ENCODE measurements at regions not wholly inside any gene's neighbourhood (a gene's known extent, or its start where the extent isn't known, plus 50 kb on each side); places are given as distances from the start of the nearest gene placed in this dataset.

DNA sequence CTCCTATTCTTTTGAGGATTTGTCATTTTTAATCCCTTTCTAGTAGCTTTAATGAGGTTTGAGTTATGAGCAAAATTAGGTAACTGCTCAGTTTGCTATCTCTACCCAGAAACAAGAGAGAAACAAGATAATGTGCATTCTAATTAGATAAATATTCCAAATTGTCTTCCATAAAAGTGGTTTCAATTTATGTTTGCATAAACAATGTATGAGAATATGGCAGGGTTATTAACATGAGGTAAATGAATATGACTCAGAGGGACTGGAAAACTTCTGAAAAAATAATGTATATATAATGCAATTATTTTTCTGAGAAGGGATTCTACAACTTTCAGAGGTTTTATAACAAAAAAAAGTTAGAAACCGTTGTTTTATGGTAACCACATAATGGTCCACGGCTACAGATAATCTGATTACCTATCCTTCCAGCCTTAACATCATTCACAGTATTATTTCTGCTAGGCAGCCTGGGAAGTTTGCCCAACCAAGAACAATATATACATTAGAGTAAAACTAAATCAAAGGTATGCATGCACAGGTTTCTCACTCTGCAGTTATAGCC lies 101.2 kb downstream of the CRPPA start:
- Histone ChIP-seq H4K20me1 (replicated peaks; ENCODE audit: insufficient read depth) (no peaks in the 10 kb centered on the region), H3F3A (replicated peaks; ENCODE audit: low read depth) (no peaks in the 10 kb centered on the region), H3K4me1 (ENCODE audit: insufficient read depth) (no peaks in the 10 kb centered on the region), H2AFZ (no peak overlapping the region), H3K79me2 (replicated peaks; ENCODE audit: insufficient read depth) (no peaks in the 10 kb centered on the region), H3K9me2 (ENCODE audit: insufficient read depth) (0 out of 2 replicates have a peak, but pooled peaks cover 2% of the 10 kb centered on the region), H3K36me3 (ENCODE audit: insufficient read depth) (no peaks in the 10 kb centered on the region), H3K27me3 (ENCODE audit: insufficient read depth) (no peaks in the 10 kb centered on the region), H3K4me2 (no peak overlapping the region), H3K4me3 (no peak overlapping the region), H3K27ac (ENCODE audit: low read depth) (no peak overlapping the region)
- ATAC-seq (no peak), DNase-seq (ENCODE audit: low spot score) (no peak)
- H3K36me3 Mint-ChIP-seq (ENCODE audit: low read depth): no peaks in the 10 kb centered on the region
- no peaks in the 10 kb centered on the region for H3K9me3 Mint-ChIP-seq
- H3K27me3 Mint-ChIP-seq (ENCODE audit: insufficient read depth, low read depth, poor library complexity): no peaks in the 10 kb centered on the region
- no peak for TF ChIP-seq EZH2phosphoT487 (IDR thresholded peaks at IDR 0.05; ENCODE audit: unreplicated experiment)
- TF ChIP-seq, protein P1, sequence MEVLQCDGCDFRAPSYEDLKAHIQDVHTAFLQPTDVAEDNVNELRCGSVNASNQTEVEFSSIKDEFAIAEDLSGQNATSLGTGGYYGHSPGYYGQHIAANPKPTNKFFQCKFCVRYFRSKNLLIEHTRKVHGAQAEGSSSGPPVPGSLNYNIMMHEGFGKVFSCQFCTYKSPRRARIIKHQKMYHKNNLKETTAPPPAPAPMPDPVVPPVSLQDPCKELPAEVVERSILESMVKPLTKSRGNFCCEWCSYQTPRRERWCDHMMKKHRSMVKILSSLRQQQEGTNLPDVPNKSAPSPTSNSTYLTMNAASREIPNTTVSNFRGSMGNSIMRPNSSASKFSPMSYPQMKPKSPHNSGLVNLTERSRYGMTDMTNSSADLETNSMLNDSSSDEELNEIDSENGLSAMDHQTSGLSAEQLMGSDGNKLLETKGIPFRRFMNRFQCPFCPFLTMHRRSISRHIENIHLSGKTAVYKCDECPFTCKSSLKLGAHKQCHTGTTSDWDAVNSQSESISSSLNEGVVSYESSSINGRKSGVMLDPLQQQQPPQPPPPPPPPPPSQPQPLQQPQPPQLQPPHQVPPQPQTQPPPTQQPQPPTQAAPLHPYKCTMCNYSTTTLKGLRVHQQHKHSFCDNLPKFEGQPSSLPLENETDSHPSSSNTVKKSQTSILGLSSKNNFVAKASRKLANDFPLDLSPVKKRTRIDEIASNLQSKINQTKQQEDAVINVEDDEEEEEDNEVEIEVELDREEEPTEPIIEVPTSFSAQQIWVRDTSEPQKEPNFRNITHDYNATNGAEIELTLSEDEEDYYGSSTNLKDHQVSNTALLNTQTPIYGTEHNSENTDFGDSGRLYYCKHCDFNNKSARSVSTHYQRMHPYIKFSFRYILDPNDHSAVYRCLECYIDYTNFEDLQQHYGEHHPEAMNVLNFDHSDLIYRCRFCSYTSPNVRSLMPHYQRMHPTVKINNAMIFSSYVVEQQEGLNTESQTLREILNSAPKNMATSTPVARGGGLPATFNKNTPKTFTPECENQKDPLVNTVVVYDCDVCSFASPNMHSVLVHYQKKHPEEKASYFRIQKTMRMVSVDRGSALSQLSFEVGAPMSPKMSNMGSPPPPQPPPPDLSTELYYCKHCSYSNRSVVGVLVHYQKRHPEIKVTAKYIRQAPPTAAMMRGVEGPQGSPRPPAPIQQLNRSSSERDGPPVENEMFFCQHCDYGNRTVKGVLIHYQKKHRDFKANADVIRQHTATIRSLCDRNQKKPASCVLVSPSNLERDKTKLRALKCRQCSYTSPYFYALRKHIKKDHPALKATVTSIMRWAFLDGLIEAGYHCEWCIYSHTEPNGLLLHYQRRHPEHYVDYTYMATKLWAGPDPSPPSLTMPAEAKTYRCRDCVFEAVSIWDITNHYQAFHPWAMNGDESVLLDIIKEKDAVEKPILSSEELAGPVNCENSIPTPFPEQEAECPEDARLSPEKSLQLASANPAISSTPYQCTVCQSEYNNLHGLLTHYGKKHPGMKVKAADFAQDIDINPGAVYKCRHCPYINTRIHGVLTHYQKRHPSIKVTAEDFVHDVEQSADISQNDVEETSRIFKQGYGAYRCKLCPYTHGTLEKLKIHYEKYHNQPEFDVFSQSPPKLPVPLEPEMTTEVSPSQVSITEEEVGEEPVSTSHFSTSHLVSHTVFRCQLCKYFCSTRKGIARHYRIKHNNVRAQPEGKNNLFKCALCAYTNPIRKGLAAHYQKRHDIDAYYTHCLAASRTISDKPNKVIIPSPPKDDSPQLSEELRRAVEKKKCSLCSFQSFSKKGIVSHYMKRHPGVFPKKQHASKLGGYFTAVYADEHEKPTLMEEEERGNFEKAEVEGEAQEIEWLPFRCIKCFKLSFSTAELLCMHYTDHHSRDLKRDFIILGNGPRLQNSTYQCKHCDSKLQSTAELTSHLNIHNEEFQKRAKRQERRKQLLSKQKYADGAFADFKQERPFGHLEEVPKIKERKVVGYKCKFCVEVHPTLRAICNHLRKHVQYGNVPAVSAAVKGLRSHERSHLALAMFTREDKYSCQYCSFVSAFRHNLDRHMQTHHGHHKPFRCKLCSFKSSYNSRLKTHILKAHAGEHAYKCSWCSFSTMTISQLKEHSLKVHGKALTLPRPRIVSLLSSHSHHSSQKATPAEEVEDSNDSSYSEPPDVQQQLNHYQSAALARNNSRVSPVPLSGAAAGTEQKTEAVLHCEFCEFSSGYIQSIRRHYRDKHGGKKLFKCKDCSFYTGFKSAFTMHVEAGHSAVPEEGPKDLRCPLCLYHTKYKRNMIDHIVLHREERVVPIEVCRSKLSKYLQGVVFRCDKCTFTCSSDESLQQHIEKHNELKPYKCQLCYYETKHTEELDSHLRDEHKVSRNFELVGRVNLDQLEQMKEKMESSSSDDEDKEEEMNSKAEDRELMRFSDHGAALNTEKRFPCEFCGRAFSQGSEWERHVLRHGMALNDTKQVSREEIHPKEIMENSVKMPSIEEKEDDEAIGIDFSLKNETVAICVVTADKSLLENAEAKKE (CRISPR knock-in tag; IDR thresholded peaks at IDR 0.05): no peak
- TF ChIP-seq ZNF114 (CRISPR knock-in tag; IDR thresholded peaks at IDR 0.05): no peak
- no peak for TF ChIP-seq ZNF331 (CRISPR knock-in tag; IDR thresholded peaks at IDR 0.05; ENCODE audit: low read depth)
- TF ChIP-seq, protein P2, sequence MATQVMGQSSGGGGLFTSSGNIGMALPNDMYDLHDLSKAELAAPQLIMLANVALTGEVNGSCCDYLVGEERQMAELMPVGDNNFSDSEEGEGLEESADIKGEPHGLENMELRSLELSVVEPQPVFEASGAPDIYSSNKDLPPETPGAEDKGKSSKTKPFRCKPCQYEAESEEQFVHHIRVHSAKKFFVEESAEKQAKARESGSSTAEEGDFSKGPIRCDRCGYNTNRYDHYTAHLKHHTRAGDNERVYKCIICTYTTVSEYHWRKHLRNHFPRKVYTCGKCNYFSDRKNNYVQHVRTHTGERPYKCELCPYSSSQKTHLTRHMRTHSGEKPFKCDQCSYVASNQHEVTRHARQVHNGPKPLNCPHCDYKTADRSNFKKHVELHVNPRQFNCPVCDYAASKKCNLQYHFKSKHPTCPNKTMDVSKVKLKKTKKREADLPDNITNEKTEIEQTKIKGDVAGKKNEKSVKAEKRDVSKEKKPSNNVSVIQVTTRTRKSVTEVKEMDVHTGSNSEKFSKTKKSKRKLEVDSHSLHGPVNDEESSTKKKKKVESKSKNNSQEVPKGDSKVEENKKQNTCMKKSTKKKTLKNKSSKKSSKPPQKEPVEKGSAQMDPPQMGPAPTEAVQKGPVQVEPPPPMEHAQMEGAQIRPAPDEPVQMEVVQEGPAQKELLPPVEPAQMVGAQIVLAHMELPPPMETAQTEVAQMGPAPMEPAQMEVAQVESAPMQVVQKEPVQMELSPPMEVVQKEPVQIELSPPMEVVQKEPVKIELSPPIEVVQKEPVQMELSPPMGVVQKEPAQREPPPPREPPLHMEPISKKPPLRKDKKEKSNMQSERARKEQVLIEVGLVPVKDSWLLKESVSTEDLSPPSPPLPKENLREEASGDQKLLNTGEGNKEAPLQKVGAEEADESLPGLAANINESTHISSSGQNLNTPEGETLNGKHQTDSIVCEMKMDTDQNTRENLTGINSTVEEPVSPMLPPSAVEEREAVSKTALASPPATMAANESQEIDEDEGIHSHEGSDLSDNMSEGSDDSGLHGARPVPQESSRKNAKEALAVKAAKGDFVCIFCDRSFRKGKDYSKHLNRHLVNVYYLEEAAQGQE (IDR thresholded peaks at IDR 0.05; ENCODE audit: unreplicated experiment): no peak
- TF ChIP-seq EZH2 (IDR thresholded peaks at IDR 0.05; ENCODE audit: low read depth, unreplicated experiment): no peak
- TF ChIP-seq, protein P3, sequence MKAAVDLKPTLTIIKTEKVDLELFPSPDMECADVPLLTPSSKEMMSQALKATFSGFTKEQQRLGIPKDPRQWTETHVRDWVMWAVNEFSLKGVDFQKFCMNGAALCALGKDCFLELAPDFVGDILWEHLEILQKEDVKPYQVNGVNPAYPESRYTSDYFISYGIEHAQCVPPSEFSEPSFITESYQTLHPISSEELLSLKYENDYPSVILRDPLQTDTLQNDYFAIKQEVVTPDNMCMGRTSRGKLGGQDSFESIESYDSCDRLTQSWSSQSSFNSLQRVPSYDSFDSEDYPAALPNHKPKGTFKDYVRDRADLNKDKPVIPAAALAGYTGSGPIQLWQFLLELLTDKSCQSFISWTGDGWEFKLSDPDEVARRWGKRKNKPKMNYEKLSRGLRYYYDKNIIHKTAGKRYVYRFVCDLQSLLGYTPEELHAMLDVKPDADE (IDR thresholded peaks at IDR 0.05): no peak
- TF ChIP-seq, protein P4, sequence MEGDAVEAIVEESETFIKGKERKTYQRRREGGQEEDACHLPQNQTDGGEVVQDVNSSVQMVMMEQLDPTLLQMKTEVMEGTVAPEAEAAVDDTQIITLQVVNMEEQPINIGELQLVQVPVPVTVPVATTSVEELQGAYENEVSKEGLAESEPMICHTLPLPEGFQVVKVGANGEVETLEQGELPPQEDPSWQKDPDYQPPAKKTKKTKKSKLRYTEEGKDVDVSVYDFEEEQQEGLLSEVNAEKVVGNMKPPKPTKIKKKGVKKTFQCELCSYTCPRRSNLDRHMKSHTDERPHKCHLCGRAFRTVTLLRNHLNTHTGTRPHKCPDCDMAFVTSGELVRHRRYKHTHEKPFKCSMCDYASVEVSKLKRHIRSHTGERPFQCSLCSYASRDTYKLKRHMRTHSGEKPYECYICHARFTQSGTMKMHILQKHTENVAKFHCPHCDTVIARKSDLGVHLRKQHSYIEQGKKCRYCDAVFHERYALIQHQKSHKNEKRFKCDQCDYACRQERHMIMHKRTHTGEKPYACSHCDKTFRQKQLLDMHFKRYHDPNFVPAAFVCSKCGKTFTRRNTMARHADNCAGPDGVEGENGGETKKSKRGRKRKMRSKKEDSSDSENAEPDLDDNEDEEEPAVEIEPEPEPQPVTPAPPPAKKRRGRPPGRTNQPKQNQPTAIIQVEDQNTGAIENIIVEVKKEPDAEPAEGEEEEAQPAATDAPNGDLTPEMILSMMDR (conservative IDR thresholded peaks at IDR 0.05; ENCODE audit: low read depth in 2 of 2): no peak
- no peak for TF ChIP-seq NANOG (IDR thresholded peaks at IDR 0.05; ENCODE audit: borderline replicate concordance)
- no peak for TF ChIP-seq STAT1 (IDR thresholded peaks at IDR 0.05; ENCODE audit: unreplicated experiment)
- no peak for TF ChIP-seq CREB1 (CRISPR knock-in tag; IDR thresholded peaks at IDR 0.05; ENCODE audit: low read depth)
- TF ChIP-seq POLR2AphosphoS5 (IDR thresholded peaks at IDR 0.05; ENCODE audit: low read depth): no peak
- TF ChIP-seq JUNB (IDR thresholded peaks at IDR 0.05; ENCODE audit: unreplicated experiment): no peak
- H3K27ac Mint-ChIP-seq: no peak overlapping the region
- no peak overlapping the region for H3K4me3 Mint-ChIP-seq
- H3K4me1 Mint-ChIP-seq: no peaks in the 10 kb centered on the region

All from GM23338 (cell line).